Activated T-helper 2 cell treated with anti-CD3 and anti-CD28 coated beads, Interferon-gamma antibody, Interleukin-2, Interleukin-4, amounts not matched to agents 10 μg/mL and 5 μg/mL and 100 μg/mL, durations not matched to agents 14 hours and 24 hours and 36 hours (primary cell): ENCODE measurements at regions not wholly inside any gene's neighbourhood (a gene's known extent, or its start where the extent isn't known, plus 50 kb on each side); places are given as distances from the start of the nearest gene placed in this dataset.

Experiments used
- DNase-seq: peaks from one replicate; pipeline ENCODE4 v3.0.0; 2021; ENCODE audit warnings: low spot score
- H3K27ac Mint-ChIP-seq: one replicate; pipeline ENCODE4 v1.8.0; 2021; ENCODE audit warnings: mixed read lengths
- H3K27me3 Mint-ChIP-seq: one replicate; pipeline ENCODE4 v1.8.0; 2021; ENCODE audit warnings: low read depth, mixed read lengths
- H3K36me3 Mint-ChIP-seq: one replicate; pipeline ENCODE4 v1.8.0; 2021; ENCODE audit warnings: low read depth, mixed read lengths
- H3K4me1 Mint-ChIP-seq: one replicate; pipeline ENCODE4 v1.8.0; 2021; ENCODE audit warnings: low read depth, mixed read lengths
- H3K4me3 Mint-ChIP-seq: one replicate; pipeline ENCODE4 v1.8.0; 2021; ENCODE audit warnings: low read depth, mild to moderate bottlenecking, moderate library complexity, mixed read lengths
- H3K9me3 Mint-ChIP-seq: one replicate; pipeline ENCODE4 v1.8.0; 2021; ENCODE audit warnings: mixed read lengths
- intact Hi-C: fragments of 100-400 bp; cut with micrococcal nuclease; formaldehyde crosslinking; loops from one replicate; pipeline ENCODE4 v1.15.1; 2023

DNA sequence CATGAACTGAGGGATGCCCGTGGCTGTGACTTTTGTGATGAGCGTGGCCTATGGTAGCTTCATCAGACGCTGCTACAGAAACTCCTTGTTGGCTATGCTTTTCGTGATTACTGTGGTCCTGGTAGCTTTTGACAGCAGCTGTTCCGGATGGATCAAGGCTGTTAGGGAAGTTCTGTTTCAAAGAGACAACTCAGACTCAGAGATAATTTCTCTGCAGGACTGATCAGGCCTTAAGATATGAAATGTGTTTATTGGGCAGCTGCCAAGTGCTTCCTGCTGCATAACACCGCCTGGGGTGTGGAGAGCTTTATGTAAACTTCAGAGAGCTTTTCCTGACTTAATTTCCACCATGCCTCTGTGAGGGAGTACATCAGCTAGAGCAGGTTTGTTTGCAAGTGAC, 243.8 kb downstream of the TSN start:
- Mint-ChIP-seq H3K27me3 (no peaks in the 10 kb centered on the region), H3K36me3 (no peaks in the 10 kb centered on the region), H3K9me3 (no peaks in the 10 kb centered on the region), H3K4me3 (no peak overlapping the region), H3K4me1 (no peaks in the 10 kb centered on the region), H3K27ac (no peak overlapping the region)
- DNase-seq, result no peak
- intact Hi-C loops, result no loop called here

DNA sequence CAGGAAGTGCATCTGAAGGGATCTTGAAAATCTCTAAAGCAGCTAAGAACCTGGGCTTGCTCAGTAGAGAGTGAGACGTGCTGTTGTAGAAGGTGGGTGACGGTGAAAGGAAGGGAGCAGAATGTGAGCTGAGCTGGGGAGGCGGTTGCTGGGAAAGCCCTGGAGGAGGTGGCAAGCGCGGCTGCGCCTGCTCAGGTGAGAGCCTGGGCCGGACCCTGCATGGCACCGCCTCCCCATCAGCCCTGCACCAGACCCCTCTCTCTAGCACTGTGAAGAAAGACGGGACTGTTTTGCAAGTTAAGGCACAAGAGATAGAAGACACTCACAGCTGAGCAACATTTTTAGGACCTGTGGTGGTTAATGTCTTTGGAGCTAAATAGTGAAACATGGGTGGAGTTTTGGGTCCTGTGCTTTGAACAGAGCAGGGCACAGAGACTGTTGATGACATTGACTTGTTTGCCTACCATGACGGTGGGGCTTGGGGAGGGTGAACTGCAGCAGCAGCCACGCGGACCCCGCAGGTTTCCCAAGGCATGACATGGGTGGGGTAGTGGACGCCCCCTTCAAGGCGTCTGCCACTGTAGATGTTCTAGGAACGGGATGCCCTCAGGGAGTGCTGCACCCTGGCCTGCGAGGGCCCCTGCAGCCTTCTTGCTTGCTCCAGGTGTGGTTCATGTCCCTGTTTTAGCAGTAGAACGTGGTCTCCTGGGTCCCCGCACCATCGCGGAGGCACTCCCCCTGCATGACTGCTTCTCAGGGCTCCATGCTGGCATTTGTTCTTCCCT, 245.3 kb downstream of the TSN start:
- Mint-ChIP-seq H3K4me1 (no peaks in the 10 kb centered on the region), H3K36me3 (no peaks in the 10 kb centered on the region), H3K27ac (no peak overlapping the region)

DNA sequence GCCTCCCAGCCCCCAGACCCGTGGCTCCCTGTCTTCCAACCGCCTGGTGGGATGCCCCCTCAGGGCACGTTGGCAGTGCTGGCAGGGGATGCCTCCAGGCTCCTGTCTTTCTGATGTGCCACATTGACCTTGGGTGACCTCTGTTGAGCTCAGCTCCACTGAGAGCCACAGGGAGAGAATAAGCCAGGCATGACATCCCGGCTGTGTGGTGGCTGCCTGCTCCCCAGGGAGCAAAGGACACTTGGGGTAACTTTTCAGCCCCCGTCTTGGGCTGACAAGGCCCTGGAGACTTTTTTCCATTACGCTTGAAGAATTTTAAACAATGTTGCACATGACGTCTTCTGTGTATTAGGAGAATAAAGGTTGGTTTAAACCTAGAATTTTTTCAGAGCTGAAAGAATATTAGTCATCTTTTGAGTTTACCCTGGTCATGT, 246.0 kb downstream of the TSN start:
- Mint-ChIP-seq H3K4me1 (no peaks in the 10 kb centered on the region), H3K4me3 (no peak overlapping the region)

More for the DNA sequence above, 245.3 kb downstream of the TSN start:
- Mint-ChIP-seq H3K9me3 (no peaks in the 10 kb centered on the region), H3K4me3 (no peak overlapping the region), H3K27me3 (no peaks in the 10 kb centered on the region)
- intact Hi-C loops, result no loop called here
- DNase-seq, result no peak

GRCh38 chr2:122003196-122003940, 247.9 kb downstream of the TSN start:
- no peak for DNase-seq
- no peaks in the 10 kb centered on the region for H3K4me1 Mint-ChIP-seq
- no peaks in the 10 kb centered on the region for H3K9me3 Mint-ChIP-seq
- no peaks in the 10 kb centered on the region for H3K27me3 Mint-ChIP-seq
- no peak overlapping the region for H3K4me3 Mint-ChIP-seq
- no peaks in the 10 kb centered on the region for H3K36me3 Mint-ChIP-seq
- H3K27ac Mint-ChIP-seq, result no peak overlapping the region
- intact Hi-C loops, result no loop called here

More for the DNA sequence above, 246.0 kb downstream of the TSN start:
- Mint-ChIP-seq H3K27me3 (no peaks in the 10 kb centered on the region), H3K9me3 (no peaks in the 10 kb centered on the region), H3K36me3 (no peaks in the 10 kb centered on the region), H3K27ac (no peak overlapping the region)
- intact Hi-C loops, result no loop called here
- no peak for DNase-seq

GRCh38 chr2:122007126-122007525, 251.7 kb downstream of the TSN start:
- no peak for DNase-seq
- intact Hi-C loops, result no loop called here
- no peak overlapping the region for H3K4me3 Mint-ChIP-seq
- H3K9me3 Mint-ChIP-seq, result no peaks in the 10 kb centered on the region
- H3K27ac Mint-ChIP-seq, result no peak overlapping the region
- no peaks in the 10 kb centered on the region for H3K36me3 Mint-ChIP-seq
- no peaks in the 10 kb centered on the region for H3K4me1 Mint-ChIP-seq
- no peaks in the 10 kb centered on the region for H3K27me3 Mint-ChIP-seq

DNA sequence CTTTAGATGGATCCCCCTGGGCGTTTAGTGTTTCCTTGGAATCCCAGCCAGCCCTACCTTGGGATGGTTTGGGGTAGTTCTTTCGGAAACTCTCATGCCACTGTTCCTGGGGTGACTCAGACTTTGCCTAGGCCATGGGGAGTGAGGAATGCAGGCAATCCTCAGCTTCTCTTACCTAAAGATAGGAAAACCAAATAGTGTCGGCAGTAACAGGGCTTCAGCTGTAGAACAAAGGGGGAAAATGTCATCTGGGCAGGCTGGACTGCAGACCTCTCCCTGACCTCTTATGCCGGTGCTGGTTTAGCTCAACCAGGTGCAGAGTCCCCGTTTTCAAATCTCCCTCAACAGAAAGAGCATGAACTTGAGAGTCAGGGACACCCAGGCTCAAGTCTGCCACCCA, 252.1 kb downstream of the TSN start:
- Mint-ChIP-seq H3K36me3 (no peaks in the 10 kb centered on the region), H3K27me3 (no peaks in the 10 kb centered on the region), H3K4me1 (no peaks in the 10 kb centered on the region), H3K27ac (no peak overlapping the region), H3K4me3 (no peak overlapping the region), H3K9me3 (no peaks in the 10 kb centered on the region)
- intact Hi-C loops, result no loop called here
- no peak for DNase-seq

GRCh38 chr2:122009561-122009960, 254.1 kb downstream of the TSN start:
- Mint-ChIP-seq H3K4me3 (no peak overlapping the region), H3K36me3 (no peaks in the 10 kb centered on the region), H3K27me3 (no peaks in the 10 kb centered on the region), H3K4me1 (no peaks in the 10 kb centered on the region), H3K27ac (no peak overlapping the region), H3K9me3 (no peaks in the 10 kb centered on the region)
- intact Hi-C loops, result no loop called here
- no peak for DNase-seq

DNA sequence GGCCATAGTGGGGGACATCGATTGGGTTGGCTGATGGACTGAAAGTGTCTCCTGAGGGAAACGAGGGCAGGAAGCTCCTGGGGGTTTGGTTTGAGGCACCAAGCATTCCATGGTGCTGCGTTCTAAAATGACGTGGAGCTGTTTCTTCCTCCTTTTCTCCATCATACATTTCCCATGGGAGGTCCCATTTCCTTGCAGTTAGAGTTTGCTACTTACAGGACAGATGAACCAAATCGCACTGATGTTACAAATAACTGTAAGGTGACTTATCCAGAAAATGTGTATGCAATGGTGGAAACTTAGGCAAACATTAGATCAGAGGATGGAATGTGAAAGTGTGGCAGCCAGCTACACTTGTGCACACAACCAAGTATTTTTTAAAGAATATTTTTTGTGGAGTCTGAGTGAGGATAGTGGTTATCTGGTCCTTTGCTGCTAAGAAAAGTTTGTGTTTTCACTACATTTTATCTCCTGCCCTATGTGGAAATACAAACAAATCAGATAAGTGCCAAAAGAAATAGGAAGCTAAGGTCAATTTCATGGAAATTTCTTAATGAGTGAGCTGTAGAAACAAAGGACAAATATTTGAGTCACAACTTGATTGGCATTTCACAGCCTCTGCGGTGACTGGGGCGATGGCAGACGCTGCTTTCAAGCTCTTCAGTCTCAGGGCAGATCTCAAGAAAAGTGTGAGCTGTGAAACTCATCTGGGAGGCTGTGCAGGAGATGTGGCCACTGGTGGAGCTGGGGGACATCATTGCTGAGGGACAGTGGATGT, 256.2 kb downstream of the TSN start:
- Mint-ChIP-seq H3K36me3 (no peaks in the 10 kb centered on the region), H3K27ac (no peak overlapping the region)

DNA sequence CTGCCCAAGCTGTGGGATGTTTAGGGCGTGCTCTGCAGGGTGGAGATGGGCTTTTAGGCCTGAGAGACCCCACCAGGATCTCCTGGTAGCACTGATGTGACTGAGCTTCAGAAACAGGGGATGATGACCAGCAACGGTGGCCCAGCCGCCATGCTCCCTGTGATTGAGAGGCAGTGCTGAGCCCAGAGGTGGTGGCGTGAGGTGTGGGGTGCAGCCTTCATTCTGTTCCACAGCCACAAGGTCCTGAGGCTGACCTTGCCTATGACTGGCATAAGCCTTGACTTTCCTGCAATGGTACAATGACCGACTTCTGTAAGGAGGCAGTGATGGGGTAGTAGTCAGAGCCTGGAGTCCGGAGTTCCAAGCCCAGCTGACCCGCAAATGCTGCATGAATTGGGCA, 263.3 kb downstream of the TSN start:
- intact Hi-C loops, result no loop called here
- H3K36me3 Mint-ChIP-seq, result no peaks in the 10 kb centered on the region
- DNase-seq, result no peak
- no peak overlapping the region for H3K4me3 Mint-ChIP-seq
- H3K27ac Mint-ChIP-seq, result no peak overlapping the region
- no peaks in the 10 kb centered on the region for H3K9me3 Mint-ChIP-seq
- H3K27me3 Mint-ChIP-seq, result peaks cover 3% of the 10 kb centered on the region
- no peaks in the 10 kb centered on the region for H3K4me1 Mint-ChIP-seq

More for the DNA sequence above, 256.2 kb downstream of the TSN start:
- no peak overlapping the region for H3K4me3 Mint-ChIP-seq
- intact Hi-C loops, result no loop called here
- no peaks in the 10 kb centered on the region for H3K9me3 Mint-ChIP-seq
- DNase-seq, result no peak
- H3K4me1 Mint-ChIP-seq, result no peaks in the 10 kb centered on the region
- no peaks in the 10 kb centered on the region for H3K27me3 Mint-ChIP-seq

- Mint-ChIP-seq H3K27me3 (peaks cover 3% of the 10 kb centered on the region), H3K9me3 (no peaks in the 10 kb centered on the region), H3K36me3 (no peaks in the 10 kb centered on the region), H3K4me1 (no peaks in the 10 kb centered on the region), H3K27ac (no peak overlapping the region), H3K4me3 (no peak overlapping the region)
- no peak for DNase-seq
- intact Hi-C loops, result no loop called here
Measured at GRCh38 chr2:122019724-122020123, 264.3 kb downstream of the TSN start.

- Mint-ChIP-seq H3K27ac (no peak overlapping the region), H3K36me3 (no peaks in the 10 kb centered on the region), H3K4me1 (no peaks in the 10 kb centered on the region), H3K27me3 (peaks cover 3% of the 10 kb centered on the region), H3K4me3 (no peak overlapping the region), H3K9me3 (no peaks in the 10 kb centered on the region)
- DNase-seq, result no peak
- intact Hi-C loops, result no loop called here
Measured at GRCh38 chr2:122020377-122020776, 264.9 kb downstream of the TSN start.

DNA sequence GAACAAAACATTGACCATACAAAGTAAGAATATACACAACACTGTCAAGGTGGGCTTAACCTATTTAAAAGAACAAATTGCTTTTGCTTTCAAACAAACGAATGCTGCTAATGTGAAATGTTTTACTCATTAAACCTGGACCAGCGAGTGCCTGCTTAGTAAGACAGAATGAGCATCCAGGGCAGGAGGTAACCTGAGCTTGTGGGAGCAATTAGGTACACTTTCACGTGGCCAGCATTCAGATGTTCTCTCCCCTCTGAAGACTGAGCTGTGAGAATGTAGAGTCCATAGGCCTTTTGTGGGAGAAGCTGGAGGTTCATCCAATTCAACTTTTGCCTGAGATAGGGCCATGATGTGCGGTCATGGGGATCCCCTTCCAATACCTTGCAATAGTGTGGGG, 266.5 kb downstream of the TSN start:
- DNase-seq, result no peak
- Mint-ChIP-seq H3K27ac (no peak overlapping the region), H3K27me3 (peaks cover 3% of the 10 kb centered on the region), H3K36me3 (no peaks in the 10 kb centered on the region), H3K4me1 (no peaks in the 10 kb centered on the region), H3K4me3 (no peak overlapping the region), H3K9me3 (no peaks in the 10 kb centered on the region)
- intact Hi-C loops, result no loop called here

GRCh38 chr2:122022531-122022930, 267.1 kb downstream of the TSN start:
- no peak overlapping the region for H3K4me3 Mint-ChIP-seq

More at GRCh38 chr2:122022531-122022930, 267.1 kb downstream of the TSN start:
- no peaks in the 10 kb centered on the region for H3K9me3 Mint-ChIP-seq
- H3K36me3 Mint-ChIP-seq, result no peaks in the 10 kb centered on the region
- no peak overlapping the region for H3K27ac Mint-ChIP-seq
- DNase-seq, result no peak
- intact Hi-C loops, result no loop called here
- no peaks in the 10 kb centered on the region for H3K4me1 Mint-ChIP-seq
- H3K27me3 Mint-ChIP-seq, result peaks cover 3% of the 10 kb centered on the region
